Neutrophil (primary cell): ENCODE measurements at regions not wholly inside any gene's neighbourhood (a gene's known extent, or its start where the extent isn't known, plus 50 kb on each side); places are given as distances from the start of the nearest gene placed in this dataset.

Experiments used
- H3K27ac ChIP-seq: fragments of 200-600 bp; sonication (generic); 2 replicates; pipeline ENCODE4 v1.5.1; 2016; ENCODE audit warnings: mild to moderate bottlenecking, moderate library complexity
- H3K27me3 ChIP-seq: fragments of 200-600 bp; sonication (generic); 2 replicates; pipeline ENCODE4 v1.6.0; 2016; ENCODE audit warnings: mild to moderate bottlenecking
- H3K36me3 ChIP-seq: fragments of 200-600 bp; sonication (generic); 2 replicates; pipeline ENCODE4 v1.5.1; 2017
- H3K4me1 ChIP-seq, 2 experiments: fragments of 200-600 bp in 1 of 2; sonication (generic) in 1 of 2; 1 replicate in 1 of 2; 2 replicates in 1 of 2; pipeline versions ENCODE4 v1.5.1 to v1.6.1; 2013 to 2016; ENCODE audit warnings: low read depth in 1 of 2, low read length in 1 of 2, mild to moderate bottlenecking in 1 of 2, moderate library complexity in 1 of 2; ENCODE audit not compliant: control insufficient read depth in 1 of 2, insufficient read depth in 1 of 2
- H3K4me3 ChIP-seq, 2 experiments: fragments of 200-600 bp in 1 of 2; sonication (generic) in 1 of 2; 1 replicate in 1 of 2; 2 replicates in 1 of 2; pipeline ENCODE4 v1.5.1; 2013 to 2016; ENCODE audit warnings: low read depth in 1 of 2, low read length in 1 of 2, mild to moderate bottlenecking in 1 of 2, moderate library complexity in 1 of 2
- H3K9me3 ChIP-seq: fragments of 200-600 bp; sonication (generic); 2 replicates; pipeline ENCODE4 v1.5.1; 2016
- TF ChIP-seq, protein P1 (sequence below): fragments of 200-600 bp; sonication (generic); IDR thresholded peaks from 2 replicates; pipeline ENCODE4 v1.5.1; 2016; ENCODE audit warnings: antibody characterized with exemption

GRCh38 chr4:13289391-13289790 lies 194.7 kb downstream of the RAB28 start:
- H3K4me1 ChIP-seq: no peaks in the 10 kb centered on the region
- H3K27ac ChIP-seq: no peak overlapping the region
- TF ChIP-seq, protein P1, sequence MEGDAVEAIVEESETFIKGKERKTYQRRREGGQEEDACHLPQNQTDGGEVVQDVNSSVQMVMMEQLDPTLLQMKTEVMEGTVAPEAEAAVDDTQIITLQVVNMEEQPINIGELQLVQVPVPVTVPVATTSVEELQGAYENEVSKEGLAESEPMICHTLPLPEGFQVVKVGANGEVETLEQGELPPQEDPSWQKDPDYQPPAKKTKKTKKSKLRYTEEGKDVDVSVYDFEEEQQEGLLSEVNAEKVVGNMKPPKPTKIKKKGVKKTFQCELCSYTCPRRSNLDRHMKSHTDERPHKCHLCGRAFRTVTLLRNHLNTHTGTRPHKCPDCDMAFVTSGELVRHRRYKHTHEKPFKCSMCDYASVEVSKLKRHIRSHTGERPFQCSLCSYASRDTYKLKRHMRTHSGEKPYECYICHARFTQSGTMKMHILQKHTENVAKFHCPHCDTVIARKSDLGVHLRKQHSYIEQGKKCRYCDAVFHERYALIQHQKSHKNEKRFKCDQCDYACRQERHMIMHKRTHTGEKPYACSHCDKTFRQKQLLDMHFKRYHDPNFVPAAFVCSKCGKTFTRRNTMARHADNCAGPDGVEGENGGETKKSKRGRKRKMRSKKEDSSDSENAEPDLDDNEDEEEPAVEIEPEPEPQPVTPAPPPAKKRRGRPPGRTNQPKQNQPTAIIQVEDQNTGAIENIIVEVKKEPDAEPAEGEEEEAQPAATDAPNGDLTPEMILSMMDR: no peak
- no peaks in the 10 kb centered on the region for H3K27me3 ChIP-seq
- H3K9me3 ChIP-seq: no peaks in the 10 kb centered on the region
- no peaks in the 10 kb centered on the region for H3K36me3 ChIP-seq
- H3K4me3 ChIP-seq: no peak overlapping the region

DNA sequence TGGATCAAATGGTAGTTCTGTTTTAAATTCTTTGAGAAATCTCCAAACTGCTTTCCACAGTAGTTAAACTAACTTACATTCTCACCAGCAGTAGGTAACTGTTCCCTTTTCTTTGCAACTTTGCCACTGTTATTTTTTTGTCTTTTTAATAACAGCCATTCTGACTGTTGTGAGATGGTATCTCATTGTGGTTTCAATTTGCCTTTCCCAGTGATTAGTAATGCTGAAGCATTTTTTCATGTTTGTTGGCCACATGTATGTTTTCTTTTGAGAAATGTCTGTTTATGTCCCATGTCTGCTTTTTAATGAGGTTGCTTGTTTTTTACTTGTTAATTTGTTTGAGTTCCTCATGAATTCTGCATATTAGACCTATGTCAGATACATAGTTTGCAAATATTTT lies 198.8 kb downstream of the RAB28 start:
- Histone ChIP-seq H3K27me3 (no peaks in the 10 kb centered on the region), H3K4me3 (no peak overlapping the region), H3K9me3 (no peaks in the 10 kb centered on the region), H3K36me3 (no peaks in the 10 kb centered on the region), H3K4me1 (no peaks in the 10 kb centered on the region), H3K27ac (no peak overlapping the region)
- TF ChIP-seq, protein P1: no peak

DNA sequence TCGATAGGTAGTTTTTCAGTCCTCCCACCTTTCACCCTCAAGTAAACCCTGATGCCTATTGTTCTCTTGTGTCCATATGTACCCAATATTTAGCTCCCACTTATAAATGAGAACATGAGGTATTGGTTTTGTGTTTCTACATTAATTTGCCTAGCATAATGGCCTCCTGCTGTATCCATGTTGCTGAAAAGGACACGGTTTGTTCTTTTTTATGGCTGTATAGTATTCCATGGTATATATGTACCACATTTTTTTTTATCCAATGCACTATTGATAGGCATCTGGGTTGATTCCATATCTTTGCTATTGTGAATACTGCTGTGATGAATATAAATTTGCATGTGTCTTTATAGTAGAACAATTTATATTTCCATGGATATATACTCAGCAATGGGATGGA lies 199.2 kb downstream of the RAB28 start:
- Histone ChIP-seq H3K4me3 (no peak overlapping the region), H3K4me1 (no peaks in the 10 kb centered on the region), H3K27ac (no peak overlapping the region), H3K27me3 (no peaks in the 10 kb centered on the region), H3K36me3 (no peaks in the 10 kb centered on the region), H3K9me3 (no peaks in the 10 kb centered on the region)
- TF ChIP-seq, protein P1: no peak

GRCh38 chr4:13276357-13276756 lies 207.8 kb downstream of the RAB28 start:
- no peaks in the 10 kb centered on the region for H3K27me3 ChIP-seq
- no peak overlapping the region for H3K4me3 ChIP-seq
- H3K27ac ChIP-seq: no peak overlapping the region
- TF ChIP-seq, protein P1: no peak
- H3K4me1 ChIP-seq: no peaks in the 10 kb centered on the region
- no peaks in the 10 kb centered on the region for H3K36me3 ChIP-seq
- H3K9me3 ChIP-seq: no peaks in the 10 kb centered on the region

- Histone ChIP-seq H3K4me3 (no peak overlapping the region), H3K9me3 (no peaks in the 10 kb centered on the region), H3K4me1 (no peaks in the 10 kb centered on the region), H3K27me3 (no peaks in the 10 kb centered on the region), H3K36me3 (no peaks in the 10 kb centered on the region), H3K27ac (no peak overlapping the region)
- TF ChIP-seq, protein P1: no peak
These were observed 215.4 kb downstream of the RAB28 start for GRCh38 chr4:13268703-13269102.

GRCh38 chr4:13268165-13268564 lies 216.0 kb downstream of the RAB28 start:
- H3K4me1 ChIP-seq: no peaks in the 10 kb centered on the region
- H3K36me3 ChIP-seq: no peaks in the 10 kb centered on the region

More at GRCh38 chr4:13268165-13268564, 216.0 kb downstream of the RAB28 start:
- H3K27ac ChIP-seq: no peak overlapping the region
- H3K27me3 ChIP-seq: no peaks in the 10 kb centered on the region
- no peaks in the 10 kb centered on the region for H3K9me3 ChIP-seq
- TF ChIP-seq, protein P1: no peak
- H3K4me3 ChIP-seq: no peak overlapping the region
